ENCODE measurements at regions not wholly inside any gene's neighbourhood (a gene's known extent, or its start where the extent isn't known, plus 50 kb on each side); places are given as distances from the start of the nearest gene placed in this dataset.
A peak's percentile ranks its signal among the peaks of the same experiment; 100 is the strongest.

DNA sequence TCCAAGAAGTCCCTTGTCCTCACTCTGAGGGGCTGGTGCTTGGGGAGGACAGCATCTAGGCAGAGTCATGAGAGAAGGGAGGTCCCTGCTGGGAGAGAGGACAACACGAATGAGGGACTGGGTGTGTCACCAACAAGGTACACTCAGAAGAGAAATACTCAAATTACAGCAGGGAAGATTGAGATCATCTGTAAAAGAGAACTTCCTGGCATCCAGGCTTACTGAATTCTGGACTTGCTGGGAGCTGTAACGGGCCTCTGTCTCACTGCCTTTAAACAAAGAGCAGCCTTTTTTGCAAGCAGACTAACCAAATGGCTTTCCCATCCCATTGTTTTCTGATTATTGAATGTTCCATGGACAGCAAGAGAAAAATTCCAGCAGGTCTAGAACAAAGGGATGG lies 195.7 kb upstream of the RAB4A start:
- Histone ChIP-seq H3K27me3 (ENCODE audit: control insufficient read depth in 2 of 2, insufficient read depth in 2 of 2, low read length in 2 of 2) (no peaks in the 10 kb centered on the region), H3K4me3 (ENCODE audit: low read length) (no peak overlapping the region), H3K9me3 (ENCODE audit: control insufficient read depth in 2 of 3, low read length in 3 of 3) (no peaks in the 10 kb centered on the region), H3K4me1 (ENCODE audit: control insufficient read depth in 2 of 2, insufficient read depth in 2 of 2, low read length in 2 of 2) (no peaks in the 10 kb centered on the region), H3K36me3 (ENCODE audit: control insufficient read depth in 2 of 3, insufficient read depth in 3 of 3, low read length in 3 of 3) (no peaks in the 10 kb centered on the region), H3K27ac (ENCODE audit: low read depth, low read length) (no peak overlapping the region)
- ATAC-seq (no peak), DNase-seq (no peak)
- peaks cover 0 to 6% (median 0%) of the 10 kb centered on the region in 11 donors for H3K9me3 Mint-ChIP-seq
- POLR2A ChIA-PET: no interaction called here
- no peaks in the 10 kb centered on the region for H3K36me3 Mint-ChIP-seq
- intact Hi-C loops (cut with micrococcal nuclease): no loop called here
- no peak overlapping the region for H3K4me3 Mint-ChIP-seq
- CTCF ChIA-PET: no interaction called here
- no peak overlapping the region for H3K27ac Mint-ChIP-seq
- H3K4me1 Mint-ChIP-seq: peaks cover 0 to 15% (median 12%) of the 10 kb centered on the region in 7 donors
- peaks cover 0 to 9% (median 0%) of the 10 kb centered on the region in 5 donors for H3K27me3 Mint-ChIP-seq

DNA sequence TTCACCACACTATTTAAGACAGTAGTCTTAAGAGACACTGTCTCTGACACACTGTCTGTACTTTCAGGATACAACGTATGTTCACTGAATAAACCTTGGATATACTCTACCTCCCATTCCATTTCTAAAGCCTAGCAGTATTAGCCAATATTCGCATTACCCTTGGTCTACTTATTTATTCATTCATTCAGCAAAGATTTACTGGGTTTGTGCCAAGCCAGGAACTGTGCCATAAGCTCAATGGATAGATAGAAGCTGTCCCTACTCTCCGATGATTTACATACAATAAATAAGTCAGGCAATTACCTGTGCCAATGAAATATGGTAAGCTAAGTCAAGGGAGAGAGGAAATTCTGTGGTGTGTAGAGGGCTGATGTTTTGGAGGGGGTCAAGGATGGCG lies 195.2 kb upstream of the RAB4A start:
- no peak overlapping the region for H3K4me3 ChIP-seq (ENCODE audit: low read length)
- intact Hi-C loops (cut with micrococcal nuclease): no loop called here
- Mint-ChIP-seq H3K4me3 (no peak overlapping the region), H3K27me3 (peaks cover 0 to 12% (median 0%) of the 10 kb centered on the region in 5 donors), H3K4me1 (peaks cover 0 to 15% (median 12%) of the 10 kb centered on the region in 7 donors), H3K9me3 (peaks cover 0 to 6% (median 0%) of the 10 kb centered on the region in 11 donors), H3K36me3 (no peaks in the 10 kb centered on the region), H3K27ac (no peak overlapping the region)
- no peak overlapping the region for H3K27ac ChIP-seq (ENCODE audit: low read depth, low read length)
- DNase-seq: no peak
- no peaks in the 10 kb centered on the region for H3K36me3 ChIP-seq (ENCODE audit: control insufficient read depth in 2 of 3, insufficient read depth in 3 of 3, low read length in 3 of 3)
- H3K4me1 ChIP-seq (ENCODE audit: control insufficient read depth in 2 of 2, insufficient read depth in 2 of 2, low read length in 2 of 2): no peaks in the 10 kb centered on the region
- H3K27me3 ChIP-seq (ENCODE audit: control insufficient read depth in 2 of 2, insufficient read depth in 2 of 2, low read length in 2 of 2): no peaks in the 10 kb centered on the region
- ATAC-seq: no peak
- ChIA-PET POLR2A (no interaction called here), CTCF (no interaction called here)
- H3K9me3 ChIP-seq (ENCODE audit: control insufficient read depth in 2 of 3, low read length in 3 of 3): no peaks in the 10 kb centered on the region

DNA sequence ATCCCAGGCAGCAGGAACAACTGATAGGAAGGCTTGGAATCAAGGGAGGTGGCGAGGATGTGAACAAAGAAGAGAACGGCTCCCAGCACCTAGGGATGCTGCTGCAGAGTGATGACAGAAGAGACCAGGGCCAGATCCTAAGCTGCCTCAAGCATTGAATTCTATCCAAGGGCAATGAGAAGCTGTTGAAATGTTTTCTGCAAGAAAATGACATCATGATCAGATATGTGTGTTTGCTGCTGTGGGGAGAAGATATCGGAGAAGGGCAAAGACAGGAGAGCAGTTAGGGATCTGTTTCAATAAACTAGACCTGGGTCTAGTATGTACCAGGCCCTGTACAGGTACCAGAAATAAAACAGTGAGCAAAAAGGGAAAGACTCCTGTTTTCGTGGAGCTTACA lies 194.7 kb upstream of the RAB4A start:
- no peak for ATAC-seq
- POLR2A ChIA-PET: no interaction called here
- Mint-ChIP-seq H3K9me3 (peaks cover 0 to 6% (median 2%) of the 10 kb centered on the region in 11 donors), H3K36me3 (peaks cover 0 to under 1% (median 0%) of the 10 kb centered on the region in 5 donors), H3K4me1 (peaks cover 0 to 15% (median 12%) of the 10 kb centered on the region in 7 donors), H3K4me3 (no peak overlapping the region), H3K27me3 (peaks cover 0 to 14% (median 0%) of the 10 kb centered on the region in 5 donors), H3K27ac (no peak overlapping the region)
- CTCF ChIA-PET: no interaction called here
- Histone ChIP-seq H3K27me3 (ENCODE audit: control insufficient read depth in 2 of 2, insufficient read depth in 2 of 2, low read length in 2 of 2) (no peaks in the 10 kb centered on the region), H3K9me3 (ENCODE audit: control insufficient read depth in 2 of 3, low read length in 3 of 3) (no peaks in the 10 kb centered on the region), H3K27ac (ENCODE audit: low read depth, low read length) (no peak overlapping the region), H3K36me3 (ENCODE audit: control insufficient read depth in 2 of 3, insufficient read depth in 3 of 3, low read length in 3 of 3) (no peaks in the 10 kb centered on the region), H3K4me3 (ENCODE audit: low read length) (no peak overlapping the region), H3K4me1 (ENCODE audit: control insufficient read depth in 2 of 2, insufficient read depth in 2 of 2, low read length in 2 of 2) (no peaks in the 10 kb centered on the region)
- intact Hi-C loops (cut with micrococcal nuclease): no loop called here
- no peak for DNase-seq

DNA sequence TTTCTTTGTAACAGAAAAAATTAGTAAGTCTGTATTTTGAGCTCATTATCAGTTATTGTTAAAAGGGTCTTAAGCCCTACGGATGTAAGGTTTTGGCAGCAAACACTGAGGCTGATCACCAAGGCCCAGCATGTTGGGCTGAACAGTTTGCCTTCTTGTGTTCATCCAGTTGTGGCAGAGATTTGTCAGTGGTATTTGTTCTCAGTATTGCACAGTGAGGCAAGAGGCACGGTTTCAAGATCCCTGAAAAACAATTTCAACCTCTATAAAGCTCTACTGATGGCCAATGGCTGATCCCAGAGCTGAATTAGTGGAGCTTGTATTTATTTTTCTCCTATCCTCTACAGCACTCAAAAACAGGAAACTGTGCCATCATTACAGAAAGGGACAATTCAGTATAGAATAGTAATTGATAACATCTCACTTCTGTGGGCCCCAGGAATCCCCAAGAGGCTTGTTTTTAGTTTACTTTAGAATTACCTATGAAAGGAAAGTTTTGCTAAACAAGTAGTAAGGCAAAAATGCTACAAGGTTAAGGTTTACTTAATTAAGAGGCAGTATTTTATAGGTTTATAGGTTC lies 191.8 kb upstream of the RAB4A start:
- Histone ChIP-seq H3K4me1 (ENCODE audit: control insufficient read depth in 2 of 2, insufficient read depth in 2 of 2, low read length in 2 of 2) (no peaks in the 10 kb centered on the region), H3K27me3 (ENCODE audit: control insufficient read depth in 2 of 2, insufficient read depth in 2 of 2, low read length in 2 of 2) (no peaks in the 10 kb centered on the region), H3K27ac (ENCODE audit: low read depth, low read length) (no peak overlapping the region), H3K4me3 (ENCODE audit: low read length) (no peak overlapping the region), H3K36me3 (ENCODE audit: control insufficient read depth in 2 of 3, insufficient read depth in 3 of 3, low read length in 3 of 3) (no peaks in the 10 kb centered on the region), H3K9me3 (ENCODE audit: control insufficient read depth in 2 of 3, low read length in 3 of 3) (peaks cover 0 to 3% (median 0%) of the 10 kb centered on the region in 3 experiments)
- Mint-ChIP-seq H3K4me1 (peaks cover 0 to 15% (median 12%) of the 10 kb centered on the region in 7 donors), H3K36me3 (peaks cover 0 to 21% (median 14%) of the 10 kb centered on the region in 5 donors), H3K27ac (peak overlapping the region in 2 of 9 donors; percentile 28 to 36), H3K27me3 (peaks cover 0 to 23% (median 0%) of the 10 kb centered on the region in 5 donors), H3K9me3 (peaks cover 19 to 33% (median 21%) of the 10 kb centered on the region in 11 donors), H3K4me3 (no peak overlapping the region)
- ChIA-PET CTCF (no interaction called here), POLR2A (interaction anchor here (0.7 kb wide), 1 partner anchor 19 kb away, joined by 3 read pairs; no protein-coding TSS in a partner anchor)
- intact Hi-C loops (cut with micrococcal nuclease): no loop called here
- no peak for DNase-seq
- ATAC-seq: no peak

DNA sequence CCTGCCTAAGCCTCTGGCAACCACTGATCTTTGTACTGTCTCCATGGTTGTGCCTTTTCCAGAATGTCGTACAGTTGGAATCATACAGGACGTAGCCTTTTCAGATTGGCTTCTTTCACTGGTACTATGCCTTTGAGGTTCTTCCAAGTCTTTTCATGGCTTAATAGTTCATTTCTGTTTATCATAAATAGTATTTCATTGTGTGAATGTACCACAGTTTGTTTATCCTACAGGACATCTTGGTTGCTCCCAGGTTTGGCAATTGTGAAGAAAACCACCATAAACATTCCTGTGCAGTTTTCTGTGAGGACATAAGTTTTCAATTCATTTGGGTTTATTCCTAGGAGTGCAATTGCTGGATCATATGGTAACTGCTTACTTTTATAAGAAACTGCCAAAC lies 190.6 kb upstream of the RAB4A start:
- ATAC-seq (no peak), DNase-seq (no peak)
- Mint-ChIP-seq H3K27ac (no peak overlapping the region), H3K4me3 (no peak overlapping the region), H3K36me3 (peaks cover 0 to 21% (median 15%) of the 10 kb centered on the region in 5 donors), H3K4me1 (peaks cover 0 to 15% (median 12%) of the 10 kb centered on the region in 7 donors), H3K27me3 (peaks cover 0 to 34% (median 4%) of the 10 kb centered on the region in 5 donors), H3K9me3 (peaks cover 19 to 41% (median 23%) of the 10 kb centered on the region in 11 donors)
- Histone ChIP-seq H3K4me1 (ENCODE audit: control insufficient read depth in 2 of 2, insufficient read depth in 2 of 2, low read length in 2 of 2) (no peaks in the 10 kb centered on the region), H3K9me3 (ENCODE audit: control insufficient read depth in 2 of 3, low read length in 3 of 3) (peaks cover 0 to 3% (median 0%) of the 10 kb centered on the region in 3 experiments), H3K4me3 (ENCODE audit: low read length) (no peak overlapping the region), H3K27ac (ENCODE audit: low read depth, low read length) (no peak overlapping the region), H3K27me3 (ENCODE audit: control insufficient read depth in 2 of 2, insufficient read depth in 2 of 2, low read length in 2 of 2) (no peaks in the 10 kb centered on the region), H3K36me3 (ENCODE audit: control insufficient read depth in 2 of 3, insufficient read depth in 3 of 3, low read length in 3 of 3) (no peaks in the 10 kb centered on the region)
- intact Hi-C loops (cut with micrococcal nuclease): no loop called here
- POLR2A ChIA-PET: no interaction called here
- CTCF ChIA-PET: no interaction called here

DNA sequence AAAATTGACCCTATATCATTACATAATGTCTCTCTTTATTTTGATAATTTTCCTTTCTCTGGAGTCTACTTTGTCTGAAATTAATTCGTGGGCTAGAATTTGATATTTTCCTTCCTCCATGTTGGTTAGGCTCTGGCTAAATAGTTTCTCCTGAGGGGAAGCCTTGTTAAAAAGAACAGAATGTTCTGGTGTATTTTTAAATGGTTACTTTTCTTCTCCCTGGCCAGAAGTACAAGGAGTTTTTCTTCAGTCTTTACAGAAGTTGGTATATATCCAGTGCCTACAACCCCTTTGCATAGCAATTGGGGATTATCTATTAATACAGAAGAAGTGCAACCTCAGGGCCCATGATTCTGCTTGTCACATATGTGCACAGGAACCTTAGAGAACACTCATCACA lies 185.6 kb upstream of the RAB4A start:
- intact Hi-C loops (cut with micrococcal nuclease): no loop called here
- ChIA-PET POLR2A (no interaction called here), CTCF (no interaction called here)
- H3K4me1 Mint-ChIP-seq: no peaks in the 10 kb centered on the region
- peaks cover 12 to 41% (median 23%) of the 10 kb centered on the region in 11 donors for H3K9me3 Mint-ChIP-seq
- H3K4me1 ChIP-seq (ENCODE audit: control insufficient read depth in 2 of 2, insufficient read depth in 2 of 2, low read length in 2 of 2): no peaks in the 10 kb centered on the region
- H3K4me3 ChIP-seq (ENCODE audit: low read length): no peak overlapping the region
- H3K27ac Mint-ChIP-seq: no peak overlapping the region
- H3K36me3 Mint-ChIP-seq: peaks cover 0 to 21% (median 15%) of the 10 kb centered on the region in 5 donors
- no peaks in the 10 kb centered on the region for H3K27me3 ChIP-seq (ENCODE audit: control insufficient read depth in 2 of 2, insufficient read depth in 2 of 2, low read length in 2 of 2)
- H3K27me3 Mint-ChIP-seq: peaks cover 0 to 37% (median 7%) of the 10 kb centered on the region in 5 donors
- ATAC-seq (no peak), DNase-seq (no peak)
- H3K9me3 ChIP-seq (ENCODE audit: control insufficient read depth in 2 of 3, low read length in 3 of 3): peaks cover 0 to 3% (median 0%) of the 10 kb centered on the region in 3 experiments
- no peak overlapping the region for H3K27ac ChIP-seq (ENCODE audit: low read depth, low read length)
- H3K36me3 ChIP-seq (ENCODE audit: control insufficient read depth in 2 of 3, insufficient read depth in 3 of 3, low read length in 3 of 3): no peaks in the 10 kb centered on the region
- no peak overlapping the region for H3K4me3 Mint-ChIP-seq

DNA sequence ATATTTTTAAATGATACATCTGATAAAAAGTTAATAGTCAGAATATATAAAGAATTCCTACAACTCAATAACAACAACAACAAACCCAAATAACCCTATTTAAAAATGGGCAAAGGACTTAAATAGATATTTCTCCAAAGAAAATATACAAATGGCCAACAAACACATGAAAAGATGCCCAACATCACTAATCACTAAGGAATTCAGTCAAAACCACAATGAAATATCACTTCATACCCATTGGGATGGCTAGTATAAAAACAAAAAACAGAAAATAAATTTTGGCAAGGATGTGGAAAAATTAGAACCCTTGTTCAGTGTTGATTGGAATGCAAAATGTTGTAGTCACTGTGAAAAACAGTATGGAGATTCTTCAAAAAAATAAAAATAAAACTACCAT lies 184.8 kb upstream of the RAB4A start:
- intact Hi-C loops (cut with micrococcal nuclease): no loop called here
- Mint-ChIP-seq H3K27ac (no peak overlapping the region), H3K27me3 (peaks cover 0 to 34% (median 7%) of the 10 kb centered on the region in 5 donors)

More for the DNA sequence above, 184.8 kb upstream of the RAB4A start:
- DNase-seq (no peak), ATAC-seq (no peak)
- CTCF ChIA-PET: no interaction called here
- H3K27me3 ChIP-seq (ENCODE audit: control insufficient read depth in 2 of 2, insufficient read depth in 2 of 2, low read length in 2 of 2): no peaks in the 10 kb centered on the region
- H3K27ac ChIP-seq (ENCODE audit: low read depth, low read length): no peak overlapping the region
- no peaks in the 10 kb centered on the region for H3K36me3 ChIP-seq (ENCODE audit: control insufficient read depth in 2 of 3, insufficient read depth in 3 of 3, low read length in 3 of 3)
- no peak overlapping the region for H3K4me3 ChIP-seq (ENCODE audit: low read length)
- POLR2A ChIA-PET: no interaction called here
- peaks cover 12 to 39% (median 22%) of the 10 kb centered on the region in 11 donors for H3K9me3 Mint-ChIP-seq
- peaks cover 0 to 21% (median 15%) of the 10 kb centered on the region in 5 donors for H3K36me3 Mint-ChIP-seq
- H3K4me1 Mint-ChIP-seq: no peaks in the 10 kb centered on the region
- H3K4me1 ChIP-seq (ENCODE audit: control insufficient read depth in 2 of 2, insufficient read depth in 2 of 2, low read length in 2 of 2): no peaks in the 10 kb centered on the region
- peaks cover 0 to 3% (median 0%) of the 10 kb centered on the region in 3 experiments for H3K9me3 ChIP-seq (ENCODE audit: control insufficient read depth in 2 of 3, low read length in 3 of 3)
- H3K4me3 Mint-ChIP-seq: no peak overlapping the region

All from naive thymus-derived CD4-positive, alpha-beta T cell (primary cell).